DOHH2 (cell line): ENCODE measurements at regions not wholly inside any gene's neighbourhood (a gene's known extent, or its start where the extent isn't known, plus 50 kb on each side); places are given as distances from the start of the nearest gene placed in this dataset.

Experiments
- EZH2phosphoT487 ChIP-seq: fragments of 200-600 bp; sonication (generic); IDR thresholded peaks from 2 replicates; pipeline ENCODE4 v1.6.1; 2017; ENCODE audit warnings: borderline replicate concordance, mild to moderate bottlenecking, antibody characterized with exemption, low read length, moderate library complexity, mixed read lengths
- TF ChIP-seq, protein P1 (sequence below): fragments of 200-600 bp; sonication (generic); IDR thresholded peaks from one replicate; pipeline ENCODE4 v1.5.1; 2014; ENCODE audit warnings: antibody characterized with exemption, mild to moderate bottlenecking, low read depth, low read length; ENCODE audit not compliant: poor library complexity, severe bottlenecking

DNA sequence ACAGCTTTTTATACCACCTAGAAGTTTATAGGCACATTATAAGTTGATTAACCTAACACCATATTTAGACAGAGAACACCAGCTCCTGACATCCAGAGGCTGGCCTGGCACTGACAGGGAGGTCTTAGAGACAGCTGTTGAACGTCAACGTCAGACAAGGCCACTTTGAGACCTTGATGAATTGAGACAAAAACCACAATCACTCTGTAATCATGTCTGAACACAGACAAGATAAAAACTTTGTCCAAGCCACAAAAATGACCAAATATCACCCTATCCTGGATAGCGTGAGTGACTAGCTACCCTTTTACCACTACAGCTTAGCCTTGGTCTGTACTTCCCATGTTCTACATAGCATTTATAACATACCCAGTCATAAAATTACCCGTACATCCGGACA is 403.6 kb upstream of the CHRM3 start:
- TF ChIP-seq, protein P1, sequence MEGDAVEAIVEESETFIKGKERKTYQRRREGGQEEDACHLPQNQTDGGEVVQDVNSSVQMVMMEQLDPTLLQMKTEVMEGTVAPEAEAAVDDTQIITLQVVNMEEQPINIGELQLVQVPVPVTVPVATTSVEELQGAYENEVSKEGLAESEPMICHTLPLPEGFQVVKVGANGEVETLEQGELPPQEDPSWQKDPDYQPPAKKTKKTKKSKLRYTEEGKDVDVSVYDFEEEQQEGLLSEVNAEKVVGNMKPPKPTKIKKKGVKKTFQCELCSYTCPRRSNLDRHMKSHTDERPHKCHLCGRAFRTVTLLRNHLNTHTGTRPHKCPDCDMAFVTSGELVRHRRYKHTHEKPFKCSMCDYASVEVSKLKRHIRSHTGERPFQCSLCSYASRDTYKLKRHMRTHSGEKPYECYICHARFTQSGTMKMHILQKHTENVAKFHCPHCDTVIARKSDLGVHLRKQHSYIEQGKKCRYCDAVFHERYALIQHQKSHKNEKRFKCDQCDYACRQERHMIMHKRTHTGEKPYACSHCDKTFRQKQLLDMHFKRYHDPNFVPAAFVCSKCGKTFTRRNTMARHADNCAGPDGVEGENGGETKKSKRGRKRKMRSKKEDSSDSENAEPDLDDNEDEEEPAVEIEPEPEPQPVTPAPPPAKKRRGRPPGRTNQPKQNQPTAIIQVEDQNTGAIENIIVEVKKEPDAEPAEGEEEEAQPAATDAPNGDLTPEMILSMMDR, result no peak
- TF ChIP-seq EZH2phosphoT487, result no peak
